Peyer's patch (tissue), 4 donors: ENCODE measurements at regions not wholly inside any gene's neighbourhood (a gene's known extent, or its start where the extent isn't known, plus 50 kb on each side); places are given as distances from the start of the nearest gene placed in this dataset.

ENCODE experiments used
- CTCF ChIP-seq, 6 experiments: fragments of 450-650 bp in 4 of 6; fragments of 200-600 bp in 2 of 6; sonication (generic) in 1 of 6; IDR thresholded peaks; one replicate each; pipeline ENCODE4 v1.5.1; 2017 to 2019; ENCODE audit warnings: antibody characterized with exemption in 6 of 6, mild to moderate bottlenecking in 3 of 6, moderate library complexity in 1 of 6
- POLR2A ChIP-seq, 2 donors: fragments of 450-650 bp; IDR thresholded peaks; one replicate each; pipeline ENCODE4 v1.5.1; 2017; ENCODE audit warnings: antibody characterized with exemption in 2 of 2, mild to moderate bottlenecking in 2 of 2, moderate library complexity in 2 of 2

DNA sequence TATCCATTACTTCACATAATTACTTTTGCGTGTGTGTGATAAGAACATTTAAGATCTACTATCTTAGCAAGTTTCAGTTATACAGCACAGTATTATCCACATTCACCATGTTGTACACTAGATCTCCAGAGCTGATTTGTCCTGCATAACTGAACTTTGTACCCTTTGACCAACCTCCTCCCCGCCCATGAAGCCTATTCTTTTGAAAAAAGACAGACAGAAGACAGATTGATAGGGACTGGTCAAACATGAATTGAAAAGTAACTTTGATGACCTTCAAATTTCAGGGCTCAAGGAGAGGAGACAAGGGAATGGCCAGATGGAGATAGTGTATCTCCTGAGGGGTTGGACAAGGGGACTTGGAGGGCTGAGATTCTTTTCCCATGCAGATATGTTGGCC, 96.3 kb downstream of the CMC2 start:
- TF ChIP-seq POLR2A (IDR thresholded peaks at IDR 0.05) (no peak), CTCF (IDR thresholded peaks at IDR 0.05) (no peak)
